Loucy (cell line): ENCODE measurements at regions not wholly inside any gene's neighbourhood (a gene's known extent, or its start where the extent isn't known, plus 50 kb on each side); places are given as distances from the start of the nearest gene placed in this dataset.

Experiments used
- H2AFZ ChIP-seq: fragments of 200-600 bp; sonication (generic); 2 replicates; pipeline ENCODE4 v1.6.0; 2016; ENCODE audit warnings: antibody characterized with exemption, mild to moderate bottlenecking, low read length, moderate library complexity
- H3F3A ChIP-seq: fragments of 200-600 bp; 2 replicates; pipeline ENCODE4 v1.6.0; 2016; ENCODE audit warnings: antibody characterized with exemption, low read depth, mild to moderate bottlenecking
- H3K27me3 ChIP-seq: fragments of 200-600 bp; sonication (generic); 2 replicates; pipeline ENCODE4 v1.6.1; 2014; ENCODE audit warnings: low read length, mild to moderate bottlenecking; ENCODE audit not compliant: insufficient read depth, poor library complexity, severe bottlenecking
- H3K36me3 ChIP-seq: fragments of 200-600 bp; sonication (generic); 2 replicates; pipeline ENCODE4 v1.6.1; 2016; ENCODE audit warnings: low read length; ENCODE audit not compliant: insufficient read depth
- H3K4me1 ChIP-seq: fragments of 200-600 bp; sonication (generic); 2 replicates; pipeline ENCODE4 v1.5.1; 2014; ENCODE audit warnings: low read length, mild to moderate bottlenecking; ENCODE audit not compliant: insufficient read depth, poor library complexity, severe bottlenecking
- H3K4me2 ChIP-seq: fragments of 200-600 bp; sonication (generic); 2 replicates; pipeline ENCODE4 v1.6.0; 2014; ENCODE audit warnings: antibody characterized with exemption, low read length, low read depth, mild to moderate bottlenecking; ENCODE audit not compliant: poor library complexity, severe bottlenecking
- H3K4me3 ChIP-seq: fragments of 200-600 bp; sonication (generic); 2 replicates; pipeline ENCODE4 v1.5.1; 2014; ENCODE audit warnings: low read length, mild to moderate bottlenecking, mixed read lengths; ENCODE audit not compliant: poor library complexity, severe bottlenecking
- H3K79me2 ChIP-seq: fragments of 200-600 bp; sonication (generic); 2 replicates; pipeline ENCODE4 v1.6.1; 2014; ENCODE audit warnings: low read length; ENCODE audit not compliant: insufficient read depth
- H3K9ac ChIP-seq: fragments of 200-600 bp; sonication (generic); 2 replicates; pipeline ENCODE4 v1.6.0; 2014; ENCODE audit warnings: mild to moderate bottlenecking, low read depth, low read length, moderate library complexity; ENCODE audit not compliant: poor library complexity, severe bottlenecking
- H3K9me2 ChIP-seq: fragments of 200-600 bp; sonication (generic); replicated peaks from 2 replicates; pipeline ENCODE4 v1.6.1; 2016; ENCODE audit warnings: low read depth, low read length, mixed read lengths
- H3K9me3 ChIP-seq: fragments of 200-600 bp; sonication (generic); 2 replicates; pipeline ENCODE4 v1.6.1; 2014; ENCODE audit warnings: mild to moderate bottlenecking, antibody characterized with exemption, low read length, low read depth; ENCODE audit not compliant: insufficient read depth
- H4K20me1 ChIP-seq: fragments of 200-600 bp; sonication (generic); 2 replicates; pipeline ENCODE4 v1.6.0; 2014; ENCODE audit warnings: antibody characterized with exemption, low read length, mild to moderate bottlenecking; ENCODE audit not compliant: insufficient read depth, poor library complexity, severe bottlenecking
- EZH2phosphoT487 ChIP-seq: fragments of 200-600 bp; IDR thresholded peaks from 2 replicates; pipeline ENCODE4 v1.6.1; 2018; ENCODE audit warnings: antibody characterized with exemption, mild to moderate bottlenecking, moderate library complexity, borderline replicate concordance
- TF ChIP-seq, protein P1 (sequence below): fragments of 200-600 bp; sonication (generic); conservative IDR thresholded peaks from 2 replicates; pipeline ENCODE4 v1.5.1; 2014; ENCODE audit warnings: mild to moderate bottlenecking, antibody characterized with exemption, low read length

GRCh38 chr2:239876271-239876947 is 148.7 kb downstream of the NDUFA10 start:
- Histone ChIP-seq H2AFZ (no peak overlapping the region), H3F3A (no peaks in the 10 kb centered on the region), H4K20me1 (no peaks in the 10 kb centered on the region), H3K36me3 (no peaks in the 10 kb centered on the region), H3K4me3 (no peak overlapping the region), H3K4me2 (no peak overlapping the region), H3K9me2 (no peaks in the 10 kb centered on the region), H3K9me3 (no peaks in the 10 kb centered on the region; the same call in 1 of the 2 replicates), H3K79me2 (no peaks in the 10 kb centered on the region), H3K4me1 (no peaks in the 10 kb centered on the region), H3K27me3 (no peaks in the 10 kb centered on the region), H3K9ac (no peak overlapping the region)
- TF ChIP-seq EZH2phosphoT487: no peak
- TF ChIP-seq, protein P1, sequence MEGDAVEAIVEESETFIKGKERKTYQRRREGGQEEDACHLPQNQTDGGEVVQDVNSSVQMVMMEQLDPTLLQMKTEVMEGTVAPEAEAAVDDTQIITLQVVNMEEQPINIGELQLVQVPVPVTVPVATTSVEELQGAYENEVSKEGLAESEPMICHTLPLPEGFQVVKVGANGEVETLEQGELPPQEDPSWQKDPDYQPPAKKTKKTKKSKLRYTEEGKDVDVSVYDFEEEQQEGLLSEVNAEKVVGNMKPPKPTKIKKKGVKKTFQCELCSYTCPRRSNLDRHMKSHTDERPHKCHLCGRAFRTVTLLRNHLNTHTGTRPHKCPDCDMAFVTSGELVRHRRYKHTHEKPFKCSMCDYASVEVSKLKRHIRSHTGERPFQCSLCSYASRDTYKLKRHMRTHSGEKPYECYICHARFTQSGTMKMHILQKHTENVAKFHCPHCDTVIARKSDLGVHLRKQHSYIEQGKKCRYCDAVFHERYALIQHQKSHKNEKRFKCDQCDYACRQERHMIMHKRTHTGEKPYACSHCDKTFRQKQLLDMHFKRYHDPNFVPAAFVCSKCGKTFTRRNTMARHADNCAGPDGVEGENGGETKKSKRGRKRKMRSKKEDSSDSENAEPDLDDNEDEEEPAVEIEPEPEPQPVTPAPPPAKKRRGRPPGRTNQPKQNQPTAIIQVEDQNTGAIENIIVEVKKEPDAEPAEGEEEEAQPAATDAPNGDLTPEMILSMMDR: no peak

- no peaks in the 10 kb centered on the region for H3K27me3 ChIP-seq
- H3K9me2 ChIP-seq: no peaks in the 10 kb centered on the region
- H3K4me3 ChIP-seq: no peak overlapping the region
- H3K36me3 ChIP-seq: no peaks in the 10 kb centered on the region
- H4K20me1 ChIP-seq: no peaks in the 10 kb centered on the region
- H3K9me3 ChIP-seq: no peaks in the 10 kb centered on the region; the same call in 1 of the 2 replicates
- no peaks in the 10 kb centered on the region for H3F3A ChIP-seq
- H3K4me2 ChIP-seq: no peak overlapping the region
- no peak overlapping the region for H2AFZ ChIP-seq
- H3K9ac ChIP-seq: no peak overlapping the region
- no peaks in the 10 kb centered on the region for H3K4me1 ChIP-seq
- no peaks in the 10 kb centered on the region for H3K79me2 ChIP-seq
- TF ChIP-seq, protein P1: no peak
- TF ChIP-seq EZH2phosphoT487: no peak
Measured at GRCh38 chr2:239874636-239875356, 150.3 kb downstream of the NDUFA10 start.

DNA sequence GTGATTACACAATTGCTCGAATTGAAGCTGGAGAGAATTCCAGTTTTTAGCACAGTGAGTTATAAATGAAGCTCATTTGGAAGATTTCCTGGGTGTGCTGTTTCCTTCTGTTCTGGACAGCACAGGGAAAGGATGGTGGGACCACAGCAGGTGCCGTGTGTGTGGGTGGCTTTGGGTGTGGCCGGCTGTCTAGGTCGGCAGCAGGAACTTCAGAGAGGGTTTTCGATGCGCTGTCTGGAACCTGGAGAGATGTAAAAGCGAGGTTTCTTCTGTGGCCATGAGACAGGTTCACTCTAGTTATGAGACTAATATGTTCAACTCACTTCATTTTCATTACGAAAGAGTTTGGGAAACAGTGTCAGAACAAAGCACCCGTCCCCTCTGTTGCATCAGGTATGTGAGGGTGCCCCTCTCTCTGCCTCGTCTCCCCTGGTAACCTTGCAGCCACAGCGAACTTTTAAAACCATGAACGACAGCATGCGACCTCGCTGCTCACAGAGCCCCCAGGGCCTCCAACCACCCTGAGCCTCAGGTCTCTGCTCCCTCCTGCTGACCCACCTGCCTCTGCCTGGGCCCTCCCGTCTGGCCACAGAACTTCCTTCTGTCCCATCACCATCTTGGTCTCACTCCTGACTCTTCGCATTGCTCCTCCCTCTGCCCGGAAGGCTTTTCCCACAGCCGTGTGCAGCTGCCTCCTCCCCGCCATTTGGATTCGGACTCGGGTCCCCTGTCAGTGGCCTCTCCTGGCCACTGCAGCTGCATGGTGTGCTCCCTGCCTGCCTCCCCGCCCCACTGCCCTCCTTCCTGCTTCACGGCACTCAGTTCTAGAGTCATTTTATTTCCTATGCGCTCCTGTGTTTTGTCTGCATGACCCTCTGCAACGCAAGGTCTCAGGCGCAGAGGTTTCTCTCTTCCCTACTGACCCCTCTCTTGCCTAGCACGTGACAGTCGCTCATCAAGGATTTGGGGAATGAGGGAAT is 151.2 kb downstream of the NDUFA10 start:
- Histone ChIP-seq H4K20me1 (no peaks in the 10 kb centered on the region), H3K9ac (no peak overlapping the region), H3K27me3 (no peaks in the 10 kb centered on the region), H3K9me3 (no peaks in the 10 kb centered on the region; the same call in 1 of the 2 replicates), H3F3A (no peaks in the 10 kb centered on the region), H2AFZ (no peak overlapping the region), H3K36me3 (no peaks in the 10 kb centered on the region), H3K4me2 (no peak overlapping the region), H3K9me2 (no peaks in the 10 kb centered on the region), H3K79me2 (no peaks in the 10 kb centered on the region), H3K4me1 (no peaks in the 10 kb centered on the region), H3K4me3 (no peak overlapping the region)
- TF ChIP-seq, protein P1: no peak
- TF ChIP-seq EZH2phosphoT487: no peak
